ENCODE measurements at regions not wholly inside any gene's neighbourhood (a gene's known extent, or its start where the extent isn't known, plus 50 kb on each side); places are given as distances from the start of the nearest gene placed in this dataset.

DNA sequence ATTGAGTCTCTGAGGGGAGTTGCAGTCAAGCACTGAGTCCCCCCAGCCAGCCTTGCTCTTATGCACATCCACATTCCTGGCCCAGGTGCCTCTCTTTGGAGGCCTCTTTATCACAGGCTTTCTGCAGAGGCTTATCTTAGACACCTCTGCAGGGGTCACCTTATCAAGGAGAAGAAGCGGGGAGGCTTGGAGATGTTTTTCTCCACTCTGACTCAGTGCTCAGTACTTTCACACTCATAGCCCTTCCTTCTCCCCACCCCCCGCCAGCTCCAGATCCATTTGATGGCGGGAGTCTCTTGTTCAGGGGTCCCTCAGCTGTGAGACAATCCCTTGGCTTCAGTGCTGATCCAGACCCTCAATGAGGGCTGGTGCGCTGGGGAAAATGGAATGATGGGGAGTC lies 132.1 kb upstream of the TSHZ2 start:
- ChIA-PET CTCF (ENCODE audit: unreplicated experiment) (no interaction called here), POLR2A (interaction anchor here (0.6 kb wide), 1 partner anchor 198 kb away, joined by 6 read pairs; no protein-coding TSS in a partner anchor)
- Histone ChIP-seq H3K36me3 (ENCODE audit: insufficient read depth, low read length) (no peaks in the 10 kb centered on the region), H3K9me3 (ENCODE audit: low read length) (no peaks in the 10 kb centered on the region), H3K79me2 (ENCODE audit: insufficient read depth, low read depth, low read length) (no peaks in the 10 kb centered on the region), H3K4me2 (ENCODE audit: low read length) (no peak overlapping the region), H3K4me3 (ENCODE audit: low read depth, low read length, poor library complexity, severe bottlenecking) (no peak overlapping the region), H3K27ac (ENCODE audit: low read depth, low read length, poor library complexity, severe bottlenecking) (no peak overlapping the region), H4K20me1 (ENCODE audit: insufficient read depth, low read length) (no peaks in the 10 kb centered on the region), H2AFZ (ENCODE audit: low read length) (no peak overlapping the region), H3K4me1 (ENCODE audit: insufficient read depth, low read length, poor library complexity, severe bottlenecking) (no peaks in the 10 kb centered on the region), H3K9me2 (ENCODE audit: insufficient read depth, low read length) (no peaks in the 10 kb centered on the region)
- TF ChIP-seq, protein P1, sequence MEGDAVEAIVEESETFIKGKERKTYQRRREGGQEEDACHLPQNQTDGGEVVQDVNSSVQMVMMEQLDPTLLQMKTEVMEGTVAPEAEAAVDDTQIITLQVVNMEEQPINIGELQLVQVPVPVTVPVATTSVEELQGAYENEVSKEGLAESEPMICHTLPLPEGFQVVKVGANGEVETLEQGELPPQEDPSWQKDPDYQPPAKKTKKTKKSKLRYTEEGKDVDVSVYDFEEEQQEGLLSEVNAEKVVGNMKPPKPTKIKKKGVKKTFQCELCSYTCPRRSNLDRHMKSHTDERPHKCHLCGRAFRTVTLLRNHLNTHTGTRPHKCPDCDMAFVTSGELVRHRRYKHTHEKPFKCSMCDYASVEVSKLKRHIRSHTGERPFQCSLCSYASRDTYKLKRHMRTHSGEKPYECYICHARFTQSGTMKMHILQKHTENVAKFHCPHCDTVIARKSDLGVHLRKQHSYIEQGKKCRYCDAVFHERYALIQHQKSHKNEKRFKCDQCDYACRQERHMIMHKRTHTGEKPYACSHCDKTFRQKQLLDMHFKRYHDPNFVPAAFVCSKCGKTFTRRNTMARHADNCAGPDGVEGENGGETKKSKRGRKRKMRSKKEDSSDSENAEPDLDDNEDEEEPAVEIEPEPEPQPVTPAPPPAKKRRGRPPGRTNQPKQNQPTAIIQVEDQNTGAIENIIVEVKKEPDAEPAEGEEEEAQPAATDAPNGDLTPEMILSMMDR (conservative IDR thresholded peaks at IDR 0.05; ENCODE audit: low read length), result no peak
- DNase-seq (ENCODE audit: low spot score), result no peak
- BruUV-seq (replicated peaks), result no TSS peak
- intact Hi-C loops (cut with micrococcal nuclease; ENCODE audit: unreplicated experiment), result no loop called here

GRCh38 chr20:52838510-52839241 lies 133.5 kb upstream of the TSHZ2 start:
- TF ChIP-seq EZH2phosphoT487 (IDR thresholded peaks at IDR 0.05; ENCODE audit: borderline replicate concordance, low read depth, low read length), result no peak
- TF ChIP-seq, protein P1 (conservative IDR thresholded peaks at IDR 0.05; ENCODE audit: low read length), result no peak
- Histone ChIP-seq H3K9me2 (ENCODE audit: insufficient read depth, low read length) (no peaks in the 10 kb centered on the region), H3K4me2 (ENCODE audit: low read length) (no peak overlapping the region), H3K36me3 (ENCODE audit: insufficient read depth, low read length) (no peaks in the 10 kb centered on the region), H3K27ac (ENCODE audit: low read depth, low read length, poor library complexity, severe bottlenecking) (no peak overlapping the region), H3K9me3 (ENCODE audit: low read length) (no peaks in the 10 kb centered on the region), H4K20me1 (ENCODE audit: insufficient read depth, low read length) (no peaks in the 10 kb centered on the region), H3K79me2 (ENCODE audit: insufficient read depth, low read depth, low read length) (no peaks in the 10 kb centered on the region), H3K4me1 (ENCODE audit: insufficient read depth, low read length, poor library complexity, severe bottlenecking) (no peaks in the 10 kb centered on the region), H3K4me3 (ENCODE audit: low read depth, low read length, poor library complexity, severe bottlenecking) (no peak overlapping the region), H2AFZ (ENCODE audit: low read length) (no peak overlapping the region)
- ChIA-PET POLR2A (interaction anchor here (1.0 kb wide), 1 partner anchor 23 kb away, joined by 4 read pairs; no protein-coding TSS in a partner anchor), CTCF (ENCODE audit: unreplicated experiment) (no interaction called here)
- no TSS peak for BruUV-seq (replicated peaks)
- intact Hi-C loops (cut with micrococcal nuclease; ENCODE audit: unreplicated experiment), result no loop called here
- no peak for DNase-seq (ENCODE audit: low spot score)

DNA sequence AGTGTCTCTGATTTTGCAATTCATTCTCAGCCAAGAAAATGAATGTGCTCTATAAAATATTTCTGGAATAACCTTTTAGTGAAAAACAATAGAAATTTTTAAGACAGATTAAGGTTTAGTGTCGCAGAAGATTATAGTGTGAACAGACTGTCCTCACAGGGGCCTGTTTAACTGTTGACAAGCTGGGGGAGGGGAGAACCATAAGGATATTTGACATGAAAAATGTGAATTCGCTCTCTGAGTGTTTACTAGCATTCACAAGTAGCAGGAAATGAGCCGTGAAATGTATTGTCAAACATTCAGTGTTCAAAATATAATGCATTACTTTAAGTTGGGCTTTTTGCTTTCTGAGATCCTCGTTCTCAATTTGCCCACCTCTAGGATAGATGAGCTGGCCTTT lies 134.8 kb upstream of the TSHZ2 start:
- Histone ChIP-seq H3K36me3 (ENCODE audit: insufficient read depth, low read length) (no peaks in the 10 kb centered on the region), H4K20me1 (ENCODE audit: insufficient read depth, low read length) (no peaks in the 10 kb centered on the region), H3K9me3 (ENCODE audit: low read length) (no peaks in the 10 kb centered on the region), H3K4me1 (ENCODE audit: insufficient read depth, low read length, poor library complexity, severe bottlenecking) (no peaks in the 10 kb centered on the region), H2AFZ (ENCODE audit: low read length) (no peak overlapping the region), H3K79me2 (ENCODE audit: insufficient read depth, low read depth, low read length) (no peaks in the 10 kb centered on the region), H3K4me3 (ENCODE audit: low read depth, low read length, poor library complexity, severe bottlenecking) (no peak overlapping the region), H3K4me2 (ENCODE audit: low read length) (no peak overlapping the region), H3K9me2 (ENCODE audit: insufficient read depth, low read length) (no peaks in the 10 kb centered on the region), H3K27ac (ENCODE audit: low read depth, low read length, poor library complexity, severe bottlenecking) (no peak overlapping the region)
- BruUV-seq (replicated peaks), result no TSS peak
- no peak for TF ChIP-seq EZH2phosphoT487 (IDR thresholded peaks at IDR 0.05; ENCODE audit: borderline replicate concordance, low read depth, low read length)
- TF ChIP-seq, protein P1 (conservative IDR thresholded peaks at IDR 0.05; ENCODE audit: low read length), result no peak
- no peak for DNase-seq (ENCODE audit: low spot score)
- intact Hi-C loops (cut with micrococcal nuclease; ENCODE audit: unreplicated experiment), result no loop called here
- CTCF ChIA-PET (ENCODE audit: unreplicated experiment), result no interaction called here
- POLR2A ChIA-PET, result interaction anchor here (0.8 to 1.0 kb wide), 2 partner anchors 21 to 655 kb away, joined by 3 to 4 read pairs; no protein-coding TSS in a partner anchor
